IMR-90 (cell line): ENCODE measurements at regions not wholly inside any gene's neighbourhood (a gene's known extent, or its start where the extent isn't known, plus 50 kb on each side); places are given as distances from the start of the nearest gene placed in this dataset.
A peak's percentile ranks its signal among the peaks of the same experiment; 100 is the strongest.

Experiments
- ATAC-seq: fragments of 200-7000 bp; cut with Tn5 transposase; 2 replicates; pipeline ENCODE4 v1.9.1; 2020; ENCODE audit warnings: low read depth, mild to moderate bottlenecking, moderate library complexity
- BruUV-seq: library from RNA; stranded (reverse); fragments of 400-500 nt; replicated peaks from 2 replicates; lab custom pipeline; 2021; lab: Mats Ljungman, UMichigan
- CTCF ChIA-PET: fragments of 300-600 bp; formaldehyde crosslinking; extraction: SDS; loops from one replicate; lab custom pipeline; 2021; ENCODE audit warnings: antibody characterized with exemption; lab: Yijun Ruan, JAX
- POLR2A ChIA-PET: fragments of 300-600 bp; sonication (Branson Sonifier 250); formaldehyde crosslinking; loops from one replicate; lab custom pipeline; 2022; ENCODE audit warnings: antibody characterized with exemption; ENCODE audit not compliant: unreplicated experiment; lab: Charles Lee
- DNase-seq: peaks from one replicate; pipeline ENCODE4 v3.0.0; 2013
- H2AFZ ChIP-seq: replicated peaks from 2 replicates; pipeline ENCODE3; 2013; ENCODE audit warnings: low read length, mild to moderate bottlenecking; ENCODE audit not compliant: poor library complexity
- H2AK5ac ChIP-seq: 2 replicates; pipeline ENCODE4 v1.6.1; 2013; ENCODE audit warnings: low read depth, low read length, inconsistent platforms
- H2AK9ac ChIP-seq: replicated peaks from 2 replicates; pipeline ENCODE3; 2013; ENCODE audit warnings: mild to moderate bottlenecking, low read depth, low read length, moderate library complexity; ENCODE audit not compliant: poor library complexity
- H2BK120ac ChIP-seq: 2 replicates; pipeline ENCODE4 v1.6.1; 2013; ENCODE audit warnings: low read depth, low read length, inconsistent platforms
- H2BK15ac ChIP-seq: 3 replicates; pipeline ENCODE4 v1.6.1; 2013; ENCODE audit warnings: low read depth, low read length, inconsistent platforms
- H2BK20ac ChIP-seq: 2 replicates; pipeline ENCODE4 v1.6.1; 2013; ENCODE audit warnings: low read depth, mild to moderate bottlenecking, inconsistent platforms, low read length, moderate library complexity
- H2BK5ac ChIP-seq: 2 replicates; pipeline ENCODE4 v1.6.1; 2013; ENCODE audit warnings: mild to moderate bottlenecking, low read depth, low read length, inconsistent platforms; ENCODE audit not compliant: poor library complexity, severe bottlenecking
- H3K14ac ChIP-seq: replicated peaks from 2 replicates; pipeline ENCODE4 v1.6.1; 2013; ENCODE audit warnings: low read depth, low read length, inconsistent platforms
- H3K18ac ChIP-seq: 2 replicates; pipeline ENCODE4 v1.6.1; 2013; ENCODE audit warnings: low read depth, low read length, control low read depth
- H3K23ac ChIP-seq: 2 replicates; pipeline ENCODE4 v1.6.1; 2013; ENCODE audit warnings: low read depth, low read length, inconsistent platforms
- H3K27ac ChIP-seq: 2 replicates; pipeline ENCODE4 v1.5.1; 2013; ENCODE audit warnings: mild to moderate bottlenecking, control low read depth, low read length; ENCODE audit not compliant: insufficient read depth
- H3K27me3 ChIP-seq: 2 replicates; pipeline ENCODE4 v1.6.1; 2013; ENCODE audit warnings: low read length; ENCODE audit not compliant: control insufficient read depth, insufficient read depth
- H3K36me3 ChIP-seq: 2 replicates; pipeline ENCODE4 v1.6.1; 2013; ENCODE audit warnings: low read length, mixed read lengths; ENCODE audit not compliant: control insufficient read depth, insufficient read depth
- H3K4ac ChIP-seq: 2 replicates; pipeline ENCODE4 v1.6.1; 2013; ENCODE audit warnings: low read depth, low read length, inconsistent platforms
- H3K4me1 ChIP-seq: 2 replicates; pipeline ENCODE4 v1.6.1; 2013; ENCODE audit warnings: low read length, mixed read lengths; ENCODE audit not compliant: control insufficient read depth, insufficient read depth
- H3K4me2 ChIP-seq: 2 replicates; pipeline ENCODE4 v1.6.1; 2013; ENCODE audit warnings: low read depth, mild to moderate bottlenecking, control low read depth, low read length, moderate library complexity
- H3K4me3 ChIP-seq: 2 replicates; pipeline ENCODE4 v1.5.1; 2013; ENCODE audit warnings: low read depth, mild to moderate bottlenecking, control low read depth, low read length, moderate library complexity; ENCODE audit not compliant: insufficient read depth
- H3K56ac ChIP-seq: 2 replicates; pipeline ENCODE4 v1.6.1; 2013; ENCODE audit warnings: low read length, inconsistent platforms; ENCODE audit not compliant: insufficient read depth; ENCODE audit errors: extremely low read depth
- H3K79me1 ChIP-seq, 2 experiments: 2 replicates each; pipeline ENCODE4 v1.6.1; 2013; ENCODE audit warnings: low read length in 2 of 2, inconsistent platforms in 1 of 2, low read depth in 1 of 2
- H3K9ac ChIP-seq: 2 replicates; pipeline ENCODE4 v1.6.1; 2013; ENCODE audit warnings: low read depth, low read length, control low read depth
- H3K9me1 ChIP-seq: 2 replicates; pipeline ENCODE4 v1.6.1; 2013; ENCODE audit warnings: low read length, inconsistent platforms; ENCODE audit not compliant: insufficient read depth
- H3K9me3 ChIP-seq: 2 replicates; pipeline ENCODE4 v1.6.1; 2013; ENCODE audit warnings: low read length; ENCODE audit not compliant: control insufficient read depth, insufficient read depth
- H4K20me1 ChIP-seq: 2 replicates; pipeline ENCODE4 v1.6.1; 2013; ENCODE audit warnings: low read length, inconsistent platforms; ENCODE audit not compliant: insufficient read depth
- H4K5ac ChIP-seq: 2 replicates; pipeline ENCODE4 v1.6.1; 2013; ENCODE audit warnings: mild to moderate bottlenecking, low read depth, low read length, control low read depth
- H4K8ac ChIP-seq, 2 experiments: 2 replicates each; pipeline ENCODE4 v1.6.1; 2013; ENCODE audit warnings: low read depth in 2 of 2, low read length in 2 of 2, control low read depth in 1 of 2, inconsistent platforms in 1 of 2
- H4K91ac ChIP-seq: 2 replicates; pipeline ENCODE4 v1.6.1; 2013; ENCODE audit warnings: low read depth, low read length, inconsistent platforms; ENCODE audit not compliant: insufficient read depth
- CEBPB ChIP-seq: IDR thresholded peaks from 2 replicates; pipeline ENCODE4 v1.6.1; 2012; ENCODE audit warnings: low read depth, low read length, improper control_type of control experiment
- ELK1 ChIP-seq: fragments of 150-350 bp; IDR thresholded peaks from 2 replicates; pipeline ENCODE4 v1.6.1; 2016; ENCODE audit warnings: low read depth, mild to moderate bottlenecking, low read length, moderate library complexity, borderline replicate concordance
- MAZ ChIP-seq: IDR thresholded peaks from 2 replicates; pipeline ENCODE4 v1.6.1; 2012; ENCODE audit warnings: low read depth, mild to moderate bottlenecking, low read length, improper control_type of control experiment, moderate library complexity, borderline replicate concordance
- NFE2L2 ChIP-seq: fragments of 150-350 bp; IDR thresholded peaks from 2 replicates; pipeline ENCODE4 v1.6.1; 2016; ENCODE audit warnings: low read depth, mild to moderate bottlenecking, low read length
- RFX5 ChIP-seq: IDR thresholded peaks from 2 replicates; pipeline ENCODE4 v1.8.0; 2012; ENCODE audit warnings: low read depth, mild to moderate bottlenecking, low read length, moderate library complexity
- SMC3 ChIP-seq: fragments of 150-350 bp; IDR thresholded peaks from 2 replicates; pipeline ENCODE4 v1.6.1; 2016; ENCODE audit warnings: low read depth, mild to moderate bottlenecking, antibody characterized with exemption, low read length, moderate library complexity
- WGBS, 2 experiments: methylation state at CpG; one replicate each; pipeline versions ENCODE4 v1.1.5 to v1.1.7; 2013; ENCODE audit warnings: missing lambda C conversion rate in 2 of 2; ENCODE audit not compliant: insufficient read length in 1 of 2; ENCODE audit errors: extremely low coverage in 2 of 2; 5-methylcytosine and 5-hydroxymethylcytosine counted together
- dilution Hi-C: fragments of 300-500 bp; cut with HindIII; formaldehyde crosslinking; loops from one replicate; pipeline ENCODE4 v1.14.3; 2018; ENCODE audit warnings: low sequenced_read_pairs; ENCODE audit not compliant: unreplicated experiment
- in situ Hi-C: fragments of 300-500 bp; cut with MboI; formaldehyde crosslinking; loops from 3 replicates; pipeline ENCODE4 v1.14.3; 2019; ENCODE audit warnings: low sequenced_read_pairs, inconsistent platforms, mixed read lengths
- intact Hi-C: fragments of 100-400 bp; cut with micrococcal nuclease; formaldehyde crosslinking; loops from 2 replicates; pipeline ENCODE4 v1.10.0; 2022

- no peak for ATAC-seq
- no CpG with 5 or more reads among the region's 1 CpG for WGBS, 2 experiments
- Histone ChIP-seq H3K27me3 (no peaks in the 10 kb centered on the region), H3K9me1 (no peaks in the 10 kb centered on the region), H3K4me3 (no peak overlapping the region), H3K4ac (no peak overlapping the region), H2AFZ (no peak overlapping the region), H3K56ac (no peak overlapping the region), H4K8ac (no peak overlapping the region), H3K4me1 (no peaks in the 10 kb centered on the region), H2BK120ac (no peak overlapping the region), H2AK9ac (no peak overlapping the region), H2BK5ac (no peak overlapping the region), H3K27ac (no peak overlapping the region), H3K36me3 (no peaks in the 10 kb centered on the region), H2BK20ac (no peak overlapping the region), H2BK15ac (no peak overlapping the region), H4K20me1 (no peaks in the 10 kb centered on the region), H3K14ac (no peak overlapping the region), H2AK5ac (no peak overlapping the region), H4K91ac (no peak overlapping the region), H3K9me3 (no peaks in the 10 kb centered on the region), H3K4me2 (no peak overlapping the region), H3K18ac (no peak overlapping the region), H4K5ac (no peak overlapping the region), H3K79me1 (no peaks in the 10 kb centered on the region), H3K23ac (no peak overlapping the region), H3K9ac (no peak overlapping the region)
- ChIA-PET POLR2A (no interaction called here), CTCF (no interaction called here)
- DNase-seq = no peak
- no peak for TF ChIP-seq RFX5
- no peak for TF ChIP-seq NFE2L2
- 0 out of 2 replicates have a peak, but pooled peaks have one; percentile 39 for TF ChIP-seq CEBPB
- TF ChIP-seq MAZ = no peak
- TF ChIP-seq SMC3 = no peak
- no peak for TF ChIP-seq ELK1
- in situ Hi-C loops = no loop called here
- BruUV-seq = no TSS peak
- dilution Hi-C loops = no loop called here
- intact Hi-C loops = no loop called here
Observed at GRCh38 chr1:78383923-78384322, 106.9 kb upstream of the PTGFR start.
